Spinal cord (tissue), 9 donors: ENCODE measurements at regions not wholly inside any gene's neighbourhood (a gene's known extent, or its start where the extent isn't known, plus 50 kb on each side); places are given as distances from the start of the nearest gene placed in this dataset.
A peak's percentile ranks its signal among the peaks of the same experiment; 100 is the strongest.

Experiments
- DNase-seq, 6 donors: peaks; one replicate each; pipeline versions ENCODE4 v3.0.0 to v3.0.0-alpha.2; 2013 to 2015; ENCODE audit warnings: low spot score in 6 of 6, low read depth in 4 of 6
- H3K27ac ChIP-seq: one replicate; pipeline ENCODE4 v1.5.1; 2013; ENCODE audit warnings: low read depth, low read length, control low read depth
- H3K27me3 ChIP-seq: one replicate; pipeline ENCODE4 v1.6.1; 2013; ENCODE audit warnings: low read length; ENCODE audit not compliant: control insufficient read depth, insufficient read depth
- H3K36me3 ChIP-seq: one replicate; pipeline ENCODE4 v1.6.1; 2013; ENCODE audit warnings: low read length; ENCODE audit not compliant: control insufficient read depth, insufficient read depth
- H3K4me1 ChIP-seq: one replicate; pipeline ENCODE4 v1.6.1; 2013; ENCODE audit warnings: low read length; ENCODE audit not compliant: control insufficient read depth, insufficient read depth
- H3K4me3 ChIP-seq: one replicate; pipeline ENCODE4 v1.5.1; 2013; ENCODE audit warnings: low read depth, low read length, control low read depth
- H3K9me3 ChIP-seq: one replicate; pipeline ENCODE4 v1.6.1; 2013; ENCODE audit warnings: low read length; ENCODE audit not compliant: control insufficient read depth, insufficient read depth
- WGBS: methylation state at CpG from one replicate; pipeline ENCODE4 v1.1.5; 2013; ENCODE audit warnings: missing lambda C conversion rate; ENCODE audit not compliant: insufficient coverage; 5-methylcytosine and 5-hydroxymethylcytosine counted together
- donor health status: healthy.

DNA sequence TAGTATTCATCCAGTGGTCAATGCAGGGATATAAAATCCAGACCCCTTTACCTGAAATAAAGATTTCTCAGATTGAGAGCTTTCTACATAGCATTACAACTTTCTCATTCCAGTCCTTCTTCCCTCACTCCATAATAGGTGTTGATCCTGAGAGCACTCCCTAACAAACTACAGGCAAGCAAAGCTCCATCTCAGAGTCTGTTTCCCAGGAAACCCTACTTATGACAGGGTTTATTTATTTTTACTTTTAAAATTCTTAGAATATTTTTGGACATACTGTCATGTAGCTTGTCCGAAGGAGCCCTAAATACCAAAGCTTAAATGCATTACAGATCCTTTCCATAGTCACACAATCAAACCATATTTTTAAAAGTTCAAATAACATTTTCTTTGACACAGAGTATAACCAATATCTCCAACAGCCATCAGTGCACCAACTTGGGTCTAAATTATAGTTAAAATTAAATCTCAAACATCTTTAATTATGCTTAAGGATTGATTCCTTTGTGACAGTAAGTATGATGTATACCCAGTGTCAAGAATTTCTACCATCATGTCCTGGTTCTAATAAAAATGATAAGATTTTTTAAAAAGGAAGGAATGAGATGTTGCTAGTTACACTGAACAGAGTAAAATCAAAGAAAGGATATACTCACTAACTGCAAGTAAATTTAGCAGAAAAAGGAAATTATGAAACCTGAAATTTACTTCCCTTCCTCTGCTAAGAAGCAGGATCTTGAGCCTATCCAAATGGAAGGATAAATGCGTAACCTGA is 580.4 kb upstream of the ADGRL3 start:
- 80% methylated on average over 1 of the region's 2 CpGs for WGBS
- Histone ChIP-seq H3K9me3 (no peaks in the 10 kb centered on the region), H3K4me1 (no peaks in the 10 kb centered on the region), H3K27ac (no peak overlapping the region), H3K27me3 (no peaks in the 10 kb centered on the region), H3K36me3 (no peaks in the 10 kb centered on the region), H3K4me3 (no peak overlapping the region)
- no peak for DNase-seq

GRCh38 chr4:60637976-60638375 is 562.1 kb upstream of the ADGRL3 start:
- no peaks in the 10 kb centered on the region for H3K4me1 ChIP-seq
- H3K27ac ChIP-seq, result no peak overlapping the region
- H3K9me3 ChIP-seq, result no peaks in the 10 kb centered on the region
- no peaks in the 10 kb centered on the region for H3K27me3 ChIP-seq
- H3K4me3 ChIP-seq, result no peak overlapping the region
- DNase-seq, result no peak
- WGBS, result 79% methylated on average over 2 of the region's 2 CpGs
- H3K36me3 ChIP-seq, result no peaks in the 10 kb centered on the region

- no CpG with 5 or more reads among the region's 2 CpGs for WGBS
- no peaks in the 10 kb centered on the region for H3K36me3 ChIP-seq
Observed at GRCh38 chr4:60648774-60649173, 551.4 kb upstream of the ADGRL3 start.

GRCh38 chr4:60652933-60653332 is 547.2 kb upstream of the ADGRL3 start:
- Histone ChIP-seq H3K27me3 (no peaks in the 10 kb centered on the region), H3K4me1 (no peaks in the 10 kb centered on the region), H3K9me3 (no peaks in the 10 kb centered on the region), H3K36me3 (no peaks in the 10 kb centered on the region), H3K27ac (no peak overlapping the region), H3K4me3 (no peak overlapping the region)
- no peak for DNase-seq

More at GRCh38 chr4:60648774-60649173, 551.4 kb upstream of the ADGRL3 start:
- Histone ChIP-seq H3K4me1 (no peaks in the 10 kb centered on the region), H3K27me3 (no peaks in the 10 kb centered on the region), H3K9me3 (peaks cover 1% of the 10 kb centered on the region), H3K27ac (no peak overlapping the region), H3K4me3 (no peak overlapping the region)
- DNase-seq, result no peak

- Histone ChIP-seq H3K27me3 (no peaks in the 10 kb centered on the region), H3K27ac (no peak overlapping the region), H3K36me3 (no peaks in the 10 kb centered on the region), H3K4me3 (no peak overlapping the region), H3K4me1 (no peaks in the 10 kb centered on the region), H3K9me3 (no peaks in the 10 kb centered on the region)
- no peak for DNase-seq
Observed at GRCh38 chr4:60655356-60655755, 544.8 kb upstream of the ADGRL3 start.

GRCh38 chr4:60656171-60656570 is 544.0 kb upstream of the ADGRL3 start:
- Histone ChIP-seq H3K27me3 (no peaks in the 10 kb centered on the region), H3K4me3 (no peak overlapping the region), H3K27ac (no peak overlapping the region), H3K36me3 (no peaks in the 10 kb centered on the region), H3K4me1 (no peaks in the 10 kb centered on the region), H3K9me3 (no peaks in the 10 kb centered on the region)
- WGBS, result no CpG with 5 or more reads among the region's 3 CpGs
- peak in 1 of 6 donors; percentile 34 for DNase-seq

- Histone ChIP-seq H3K4me3 (no peak overlapping the region), H3K9me3 (no peaks in the 10 kb centered on the region), H3K27ac (no peak overlapping the region), H3K36me3 (no peaks in the 10 kb centered on the region), H3K27me3 (no peaks in the 10 kb centered on the region), H3K4me1 (no peaks in the 10 kb centered on the region)
- DNase-seq, result no peak
- WGBS, result 100% methylated on average over 1 of the region's 3 CpGs
Observed at GRCh38 chr4:60657041-60657440, 543.1 kb upstream of the ADGRL3 start.

GRCh38 chr4:60657807-60658206 is 542.3 kb upstream of the ADGRL3 start:
- no peaks in the 10 kb centered on the region for H3K36me3 ChIP-seq
- H3K27ac ChIP-seq, result no peak overlapping the region

GRCh38 chr4:60663769-60664168 is 536.4 kb upstream of the ADGRL3 start:
- Histone ChIP-seq H3K27ac (no peak overlapping the region), H3K27me3 (no peaks in the 10 kb centered on the region), H3K36me3 (no peaks in the 10 kb centered on the region), H3K9me3 (no peaks in the 10 kb centered on the region), H3K4me3 (no peak overlapping the region), H3K4me1 (no peaks in the 10 kb centered on the region)
- no CpG with 5 or more reads among the region's 4 CpGs for WGBS
- DNase-seq, result no peak

More at GRCh38 chr4:60657807-60658206, 542.3 kb upstream of the ADGRL3 start:
- no peak for DNase-seq
- H3K9me3 ChIP-seq, result no peaks in the 10 kb centered on the region
- H3K27me3 ChIP-seq, result no peaks in the 10 kb centered on the region
- H3K4me1 ChIP-seq, result no peaks in the 10 kb centered on the region
- H3K4me3 ChIP-seq, result no peak overlapping the region

GRCh38 chr4:60682901-60683300 is 517.2 kb upstream of the ADGRL3 start:
- no peak overlapping the region for H3K27ac ChIP-seq
- no peaks in the 10 kb centered on the region for H3K4me1 ChIP-seq
- no peak overlapping the region for H3K4me3 ChIP-seq
- H3K27me3 ChIP-seq, result no peaks in the 10 kb centered on the region
- no peak for DNase-seq
- WGBS, result no CpG with 5 or more reads among the region's 1 CpG
- H3K36me3 ChIP-seq, result no peaks in the 10 kb centered on the region
- H3K9me3 ChIP-seq, result no peaks in the 10 kb centered on the region
